ENCODE measurements at regions not wholly inside any gene's neighbourhood (a gene's known extent, or its start where the extent isn't known, plus 50 kb on each side); places are given as distances from the start of the nearest gene placed in this dataset.
"Not testable (repeated sequence)": the region's sequence is repeated elsewhere in the genome, so short reads cannot be mapped to it uniquely, and the experiment has no call there.

- no peak for ATAC-seq
- H3K36me3 ChIP-seq = no peaks in the 10 kb centered on the region
- peaks cover 0 to 3% of the 10 kb centered on the region in 2 donors for H3K9me3 ChIP-seq
- no peaks in the 10 kb centered on the region for H3K4me1 ChIP-seq
- no peak overlapping the region for H3K27ac ChIP-seq
- DNase-seq = no peak
- no peak overlapping the region for H3K4me3 ChIP-seq
- TF ChIP-seq, protein P1, sequence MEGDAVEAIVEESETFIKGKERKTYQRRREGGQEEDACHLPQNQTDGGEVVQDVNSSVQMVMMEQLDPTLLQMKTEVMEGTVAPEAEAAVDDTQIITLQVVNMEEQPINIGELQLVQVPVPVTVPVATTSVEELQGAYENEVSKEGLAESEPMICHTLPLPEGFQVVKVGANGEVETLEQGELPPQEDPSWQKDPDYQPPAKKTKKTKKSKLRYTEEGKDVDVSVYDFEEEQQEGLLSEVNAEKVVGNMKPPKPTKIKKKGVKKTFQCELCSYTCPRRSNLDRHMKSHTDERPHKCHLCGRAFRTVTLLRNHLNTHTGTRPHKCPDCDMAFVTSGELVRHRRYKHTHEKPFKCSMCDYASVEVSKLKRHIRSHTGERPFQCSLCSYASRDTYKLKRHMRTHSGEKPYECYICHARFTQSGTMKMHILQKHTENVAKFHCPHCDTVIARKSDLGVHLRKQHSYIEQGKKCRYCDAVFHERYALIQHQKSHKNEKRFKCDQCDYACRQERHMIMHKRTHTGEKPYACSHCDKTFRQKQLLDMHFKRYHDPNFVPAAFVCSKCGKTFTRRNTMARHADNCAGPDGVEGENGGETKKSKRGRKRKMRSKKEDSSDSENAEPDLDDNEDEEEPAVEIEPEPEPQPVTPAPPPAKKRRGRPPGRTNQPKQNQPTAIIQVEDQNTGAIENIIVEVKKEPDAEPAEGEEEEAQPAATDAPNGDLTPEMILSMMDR (IDR thresholded peaks at IDR 0.05) = no peak
- H3K27me3 ChIP-seq = no peaks in the 10 kb centered on the region
- intact Hi-C loops (cut with DNase I) = no loop called here
These were observed 201.6 kb upstream of the NR3C2 start for GRCh38 chr4:148643851-148644250.

DNA sequence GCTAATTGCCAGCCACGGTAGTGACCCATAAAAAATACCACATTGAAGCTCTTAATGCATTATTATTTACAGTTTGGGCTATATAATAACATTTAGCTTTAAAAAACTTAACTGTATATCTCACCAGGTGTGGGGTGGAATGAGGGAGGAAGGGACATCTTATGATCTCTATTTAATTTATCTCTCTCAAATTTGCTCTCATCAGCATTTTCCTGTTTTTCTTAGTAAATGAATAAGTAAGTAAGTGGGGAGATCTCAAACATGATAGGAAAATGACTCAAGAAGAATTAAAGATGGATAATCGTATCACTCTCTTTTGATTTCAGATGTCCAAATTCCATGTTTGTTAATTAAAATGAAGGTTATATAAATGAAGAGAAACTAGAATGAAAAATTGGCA lies 200.7 kb upstream of the NR3C2 start:
- ATAC-seq (no peak), DNase-seq (no peak)
- H3K36me3 ChIP-seq = no peaks in the 10 kb centered on the region
- intact Hi-C loops (cut with DNase I) = no loop called here
- H3K9me3 ChIP-seq = peaks cover 0 to 13% of the 10 kb centered on the region in 2 donors
- no peak overlapping the region for H3K27ac ChIP-seq
- H3K4me1 ChIP-seq = no peaks in the 10 kb centered on the region
- no peak overlapping the region for H3K4me3 ChIP-seq
- TF ChIP-seq, protein P1 (IDR thresholded peaks at IDR 0.05) = no peak
- no peaks in the 10 kb centered on the region for H3K27me3 ChIP-seq

DNA sequence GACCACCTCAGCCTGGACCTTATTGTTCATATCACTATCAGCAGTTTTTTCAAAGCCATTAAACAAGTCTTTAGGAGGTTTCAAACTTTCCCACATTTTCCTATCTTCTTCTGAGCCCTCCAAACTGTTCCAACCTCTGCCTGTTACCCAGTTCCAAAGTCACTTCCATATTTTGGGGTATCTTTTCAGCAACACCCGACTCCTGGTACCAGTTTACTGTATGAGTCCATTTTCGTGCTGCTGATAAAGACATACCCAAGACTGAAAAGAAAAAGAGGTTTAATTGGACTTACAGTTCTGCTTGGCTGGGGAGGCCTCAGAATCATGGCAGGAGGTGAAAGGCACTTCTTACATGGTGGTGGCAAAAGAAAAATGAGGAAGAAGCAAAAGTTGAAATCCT lies 195.9 kb upstream of the NR3C2 start:
- H3K4me3 ChIP-seq; H3K27ac ChIP-seq; intact Hi-C loops (cut with DNase I); H3K27me3 ChIP-seq; DNase-seq; ATAC-seq; H3K36me3 ChIP-seq; H3K4me1 ChIP-seq: not testable (repeated sequence)
- peaks cover 0 to 37% of the 10 kb centered on the region in 2 donors for H3K9me3 ChIP-seq

DNA sequence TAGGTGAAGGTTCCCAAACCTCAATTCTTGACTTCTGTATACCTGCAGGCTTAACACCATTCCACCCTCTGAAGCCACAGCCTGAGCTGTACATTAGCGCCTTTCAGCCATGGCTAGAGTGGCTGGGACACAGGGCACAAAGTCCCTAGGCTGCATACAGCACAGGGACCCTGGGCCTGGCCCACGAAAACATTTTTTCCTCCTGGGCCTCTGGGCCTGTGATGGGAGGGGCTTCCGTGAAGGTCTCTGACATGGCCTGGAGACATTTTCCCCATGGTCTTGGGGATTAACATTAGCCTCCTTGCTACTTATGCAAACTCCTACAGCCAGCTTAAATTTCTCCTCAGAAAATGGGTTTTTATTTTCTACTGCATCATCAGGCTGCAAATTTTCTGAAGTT lies 195.2 kb upstream of the NR3C2 start:
- intact Hi-C loops (cut with DNase I); ATAC-seq; H3K4me3 ChIP-seq; H3K4me1 ChIP-seq; H3K27ac ChIP-seq; DNase-seq; H3K36me3 ChIP-seq; H3K27me3 ChIP-seq: not testable (repeated sequence)
- H3K9me3 ChIP-seq = peaks cover 0 to 37% of the 10 kb centered on the region in 2 donors

- H3K36me3 ChIP-seq = no peaks in the 10 kb centered on the region
- DNase-seq (no peak), ATAC-seq (no peak)
- no peak overlapping the region for H3K27ac ChIP-seq
- peaks cover 0 to 37% of the 10 kb centered on the region in 2 donors for H3K9me3 ChIP-seq
- no peaks in the 10 kb centered on the region for H3K4me1 ChIP-seq
- TF ChIP-seq, protein P1 (IDR thresholded peaks at IDR 0.05) = no peak
- intact Hi-C loops (cut with DNase I) = no loop called here
- H3K27me3 ChIP-seq = no peaks in the 10 kb centered on the region
- no peak overlapping the region for H3K4me3 ChIP-seq
These were observed 192.3 kb upstream of the NR3C2 start for GRCh38 chr4:148634476-148634875.

DNA sequence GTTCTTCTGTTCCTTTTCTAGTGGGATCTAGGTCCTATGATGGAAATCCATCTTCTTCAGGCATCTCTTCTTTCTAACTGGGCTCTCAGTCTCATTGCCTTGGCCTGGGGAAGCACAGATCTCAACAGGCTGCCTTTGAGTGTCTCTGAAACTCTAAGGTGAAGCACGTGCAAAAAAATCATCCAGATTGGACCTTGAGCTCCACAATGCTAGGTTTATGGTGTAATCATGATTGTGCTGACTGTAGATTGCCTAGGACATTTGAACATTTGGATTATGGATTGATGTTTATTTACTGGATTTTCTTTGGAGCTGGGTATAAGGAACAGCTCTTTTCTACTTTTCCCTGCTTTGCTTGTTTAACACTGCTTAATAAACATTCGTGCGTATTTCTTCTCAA lies 191.5 kb upstream of the NR3C2 start:
- intact Hi-C loops (cut with DNase I) = no loop called here
- no peaks in the 10 kb centered on the region for H3K27me3 ChIP-seq

More for the DNA sequence above, 191.5 kb upstream of the NR3C2 start:
- no peak for DNase-seq
- H3K4me1 ChIP-seq = no peaks in the 10 kb centered on the region
- H3K9me3 ChIP-seq = peaks cover 0 to 32% of the 10 kb centered on the region in 2 donors
- no peak overlapping the region for H3K27ac ChIP-seq
- TF ChIP-seq, protein P1 (IDR thresholded peaks at IDR 0.05) = no peak
- H3K36me3 ChIP-seq = no peaks in the 10 kb centered on the region
- no peak for ATAC-seq
- no peak overlapping the region for H3K4me3 ChIP-seq
